Cardiac muscle cell (in vitro differentiated cells and primary cell): ENCODE measurements at regions not wholly inside any gene's neighbourhood (a gene's known extent, or its start where the extent isn't known, plus 50 kb on each side); places are given as distances from the start of the nearest gene placed in this dataset.

Source experiments
- DNase-seq, 2 donors: peaks; one replicate each; pipeline versions ENCODE4 v3.0.0 to v3.0.0-alpha.2; 2010 to 2017; ENCODE audit warnings: low read depth in 1 of 2, low spot score in 1 of 2
- H3K27ac ChIP-seq: fragments of 200-600 bp; sonication (generic); 2 replicates; pipeline ENCODE4 v1.5.1; 2016
- H3K27me3 ChIP-seq: fragments of 200-600 bp; sonication (generic); 2 replicates; pipeline ENCODE4 v1.6.0; 2016; ENCODE audit warnings: control low read depth
- H3K36me3 ChIP-seq: fragments of 200-600 bp; sonication (generic); 2 replicates; pipeline ENCODE4 v1.5.1; 2016; ENCODE audit warnings: control low read depth
- H3K4me1 ChIP-seq: fragments of 200-600 bp; sonication (generic); 2 replicates; pipeline ENCODE4 v1.8.1; 2017; ENCODE audit warnings: low read depth, mild to moderate bottlenecking, mixed run types
- H3K4me3 ChIP-seq: fragments of 200-600 bp; sonication (generic); 2 replicates; pipeline ENCODE4 v1.5.1; 2016; ENCODE audit warnings: mild to moderate bottlenecking
- H3K9me3 ChIP-seq: fragments of 200-600 bp; sonication (generic); 2 replicates; pipeline ENCODE4 v1.5.1; 2017; ENCODE audit warnings: low read depth, mild to moderate bottlenecking, control low read depth
- TF ChIP-seq, protein P1 (sequence below): IDR thresholded peaks from 2 replicates; pipeline ENCODE4 v1.5.1; 2012; ENCODE audit warnings: low read depth, mild to moderate bottlenecking, low read length

DNA sequence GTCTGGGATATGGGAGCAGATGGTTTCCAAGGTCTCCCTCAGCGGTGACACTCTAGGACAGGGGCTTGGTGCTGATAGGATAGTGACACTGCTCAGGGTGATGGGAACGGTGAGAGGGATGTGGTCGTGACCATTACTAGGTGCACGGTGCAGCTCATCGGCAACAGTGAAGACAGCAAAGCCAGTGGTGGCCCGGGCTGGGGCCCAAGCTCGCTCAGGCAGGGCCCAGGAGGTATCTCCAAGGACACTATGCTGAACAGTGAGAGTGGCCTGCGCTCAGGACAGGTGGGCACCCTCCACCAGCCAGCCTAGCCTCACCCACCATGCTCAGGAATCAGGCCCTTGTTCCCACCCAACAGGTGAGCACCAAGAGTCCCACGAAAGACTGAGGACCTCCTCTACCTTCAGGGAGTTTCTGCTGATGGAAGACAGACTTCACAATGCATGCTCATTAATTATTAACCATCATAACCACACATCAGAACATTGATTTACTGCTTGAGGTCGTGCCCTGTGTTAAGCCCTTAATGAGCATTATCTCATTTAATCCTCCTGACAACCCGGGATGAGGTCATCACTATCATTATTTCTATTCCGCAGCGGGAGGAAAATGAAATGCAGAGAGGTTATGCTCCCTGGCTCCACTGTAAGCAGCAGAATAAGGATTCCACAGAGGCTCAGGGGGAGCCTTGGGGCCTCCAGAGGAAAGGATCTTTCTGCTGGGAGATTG lies 269.4 kb downstream of the UACA start:
- no peaks in the 10 kb centered on the region for H3K36me3 ChIP-seq
- DNase-seq = no peak
- no peak overlapping the region for H3K27ac ChIP-seq
- H3K4me3 ChIP-seq = no peak overlapping the region
- H3K9me3 ChIP-seq = no peaks in the 10 kb centered on the region
- H3K4me1 ChIP-seq = peaks cover 14% of the 10 kb centered on the region
- TF ChIP-seq, protein P1, sequence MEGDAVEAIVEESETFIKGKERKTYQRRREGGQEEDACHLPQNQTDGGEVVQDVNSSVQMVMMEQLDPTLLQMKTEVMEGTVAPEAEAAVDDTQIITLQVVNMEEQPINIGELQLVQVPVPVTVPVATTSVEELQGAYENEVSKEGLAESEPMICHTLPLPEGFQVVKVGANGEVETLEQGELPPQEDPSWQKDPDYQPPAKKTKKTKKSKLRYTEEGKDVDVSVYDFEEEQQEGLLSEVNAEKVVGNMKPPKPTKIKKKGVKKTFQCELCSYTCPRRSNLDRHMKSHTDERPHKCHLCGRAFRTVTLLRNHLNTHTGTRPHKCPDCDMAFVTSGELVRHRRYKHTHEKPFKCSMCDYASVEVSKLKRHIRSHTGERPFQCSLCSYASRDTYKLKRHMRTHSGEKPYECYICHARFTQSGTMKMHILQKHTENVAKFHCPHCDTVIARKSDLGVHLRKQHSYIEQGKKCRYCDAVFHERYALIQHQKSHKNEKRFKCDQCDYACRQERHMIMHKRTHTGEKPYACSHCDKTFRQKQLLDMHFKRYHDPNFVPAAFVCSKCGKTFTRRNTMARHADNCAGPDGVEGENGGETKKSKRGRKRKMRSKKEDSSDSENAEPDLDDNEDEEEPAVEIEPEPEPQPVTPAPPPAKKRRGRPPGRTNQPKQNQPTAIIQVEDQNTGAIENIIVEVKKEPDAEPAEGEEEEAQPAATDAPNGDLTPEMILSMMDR = no peak
- H3K27me3 ChIP-seq = no peaks in the 10 kb centered on the region

DNA sequence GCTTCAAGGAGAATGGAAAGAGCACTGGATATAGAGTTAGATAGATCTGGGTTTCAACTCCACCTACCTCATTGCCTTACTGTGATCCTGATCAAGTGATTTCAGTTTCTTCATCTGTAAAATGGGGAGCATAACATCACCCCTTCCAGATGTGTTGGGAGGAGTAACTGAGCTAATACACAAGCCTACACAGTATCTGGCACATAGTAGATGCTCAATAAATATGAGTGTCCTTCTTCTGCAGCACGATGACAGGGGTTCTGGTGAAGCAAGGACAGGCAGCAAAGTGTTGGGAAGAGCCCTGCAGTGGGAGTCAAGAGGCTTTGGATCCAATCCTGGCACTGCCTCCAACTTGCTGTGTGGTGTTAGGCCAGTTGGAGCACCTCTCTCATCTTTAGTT lies 270.0 kb downstream of the UACA start:
- no peak overlapping the region for H3K27ac ChIP-seq
- no peaks in the 10 kb centered on the region for H3K36me3 ChIP-seq
- H3K9me3 ChIP-seq = no peaks in the 10 kb centered on the region
- peaks cover 14% of the 10 kb centered on the region for H3K4me1 ChIP-seq
- H3K4me3 ChIP-seq = no peak overlapping the region
- TF ChIP-seq, protein P1 = no peak
- no peak for DNase-seq
- no peaks in the 10 kb centered on the region for H3K27me3 ChIP-seq

DNA sequence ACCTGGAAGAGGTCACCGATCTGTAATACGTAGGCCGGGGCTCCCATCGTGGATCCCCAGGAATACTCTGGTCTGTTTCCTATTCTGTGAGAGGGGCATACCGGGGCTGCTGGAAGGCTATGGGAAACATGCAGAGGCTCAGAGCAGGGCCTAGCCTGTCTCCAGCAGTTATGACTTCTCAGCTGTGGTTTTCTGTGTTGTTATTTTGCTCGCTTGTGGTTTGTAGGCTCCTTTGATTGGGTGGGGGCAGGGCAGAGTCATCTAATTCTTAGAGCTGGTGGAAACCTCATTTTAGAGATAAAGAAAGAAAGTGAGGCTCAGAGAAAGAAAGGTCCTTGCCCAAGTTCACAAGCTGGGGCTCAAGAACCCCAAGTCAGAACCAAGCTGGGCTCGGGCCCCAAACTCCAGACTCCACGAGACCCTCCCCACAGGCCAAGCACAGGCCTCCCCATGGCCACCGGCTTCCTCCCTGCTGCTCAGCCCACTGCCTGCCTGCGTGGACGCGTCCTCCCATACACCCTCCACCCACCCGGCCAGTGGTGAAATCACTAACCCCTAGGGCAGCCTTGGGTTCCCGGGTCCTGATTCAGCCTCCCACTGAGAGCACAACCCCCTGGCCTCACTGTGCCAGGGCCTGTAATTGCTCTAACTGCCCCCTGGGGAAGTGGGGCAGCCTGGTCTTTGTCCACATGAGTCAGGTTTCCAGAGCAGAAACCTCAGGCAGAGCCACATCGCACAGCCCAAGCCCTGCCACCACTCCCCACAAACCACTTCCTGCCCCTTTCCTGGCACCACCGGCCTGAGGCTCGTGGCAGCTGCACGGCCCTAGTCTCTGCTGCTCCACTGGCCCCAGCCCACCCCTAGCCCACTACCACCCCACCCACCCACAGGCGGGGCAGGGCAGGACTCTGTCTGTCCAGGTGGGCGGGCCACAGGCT lies 270.8 kb downstream of the UACA start:
- Histone ChIP-seq H3K9me3 (no peaks in the 10 kb centered on the region), H3K27me3 (no peaks in the 10 kb centered on the region), H3K4me1 (peaks cover 14% of the 10 kb centered on the region), H3K27ac (no peak overlapping the region), H3K4me3 (no peak overlapping the region), H3K36me3 (no peaks in the 10 kb centered on the region)
- TF ChIP-seq, protein P1 = no peak
- DNase-seq = peak in 1 of 2 donors; percentile 92

DNA sequence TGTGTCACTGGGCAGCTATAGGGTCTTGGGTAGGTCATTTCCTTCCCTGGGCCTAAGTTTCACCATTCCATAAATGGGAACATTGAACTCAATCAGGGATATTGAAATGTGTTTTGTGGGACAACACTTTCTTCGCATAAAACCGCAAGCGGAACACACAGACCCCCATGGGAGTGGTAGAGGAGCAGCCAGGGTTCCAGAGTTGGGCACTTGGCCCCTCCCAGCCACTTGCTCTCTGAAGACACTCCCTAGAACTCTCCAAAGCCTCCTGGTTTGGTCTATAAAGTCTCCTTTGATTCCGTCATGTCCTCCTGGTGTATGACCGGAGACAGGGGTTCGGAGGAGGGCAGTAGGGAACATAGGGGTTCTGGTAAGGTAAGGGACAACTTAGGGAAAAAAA lies 271.7 kb downstream of the UACA start:
- H3K36me3 ChIP-seq = no peaks in the 10 kb centered on the region
- H3K4me3 ChIP-seq = no peak overlapping the region
- TF ChIP-seq, protein P1 = no peak
- H3K27ac ChIP-seq = no peak overlapping the region
- H3K4me1 ChIP-seq = peaks cover 14% of the 10 kb centered on the region
- no peak for DNase-seq
- no peaks in the 10 kb centered on the region for H3K9me3 ChIP-seq
- H3K27me3 ChIP-seq = no peaks in the 10 kb centered on the region

DNA sequence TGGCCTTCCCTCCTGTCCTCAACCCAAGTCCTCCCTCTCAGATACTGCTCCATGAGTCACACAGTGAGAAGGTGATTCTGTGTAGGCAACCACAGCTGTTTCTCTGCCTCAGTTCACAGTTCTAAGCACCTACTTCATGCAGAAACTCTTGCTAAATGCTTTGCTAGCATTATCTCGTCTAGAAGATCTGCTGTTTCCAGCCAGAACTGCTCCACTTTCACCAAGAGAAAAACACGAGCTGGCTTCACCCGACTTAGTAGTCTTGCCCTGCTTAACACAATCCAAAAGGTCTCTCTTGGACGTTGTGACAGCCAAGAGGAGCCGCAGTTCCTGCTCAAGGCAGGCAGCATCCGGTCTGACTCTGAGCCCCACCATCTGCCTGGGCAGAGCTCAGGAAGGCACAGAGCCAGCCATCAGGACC lies 272.1 kb downstream of the UACA start:
- no peak overlapping the region for H3K4me3 ChIP-seq
- H3K27ac ChIP-seq = no peak overlapping the region
- DNase-seq = peak in 1 of 2 donors; percentile 46
- TF ChIP-seq, protein P1 = no peak
- H3K9me3 ChIP-seq = no peaks in the 10 kb centered on the region
- H3K27me3 ChIP-seq = no peaks in the 10 kb centered on the region
- no peaks in the 10 kb centered on the region for H3K36me3 ChIP-seq
- peaks cover 14% of the 10 kb centered on the region for H3K4me1 ChIP-seq
